Mesothelial cell of epicardium (in vitro differentiated cells): ENCODE measurements at regions not wholly inside any gene's neighbourhood (a gene's known extent, or its start where the extent isn't known, plus 50 kb on each side); places are given as distances from the start of the nearest gene placed in this dataset.

Experiments used
- DNase-seq, 2 experiments: peaks; one replicate each; pipeline ENCODE4 v3.0.0; 2021; ENCODE audit warnings: low spot score in 2 of 2; ENCODE audit not compliant: unreplicated experiment in 2 of 2
- H3K27ac Mint-ChIP-seq: 2 replicates; pipeline ENCODE4 v1.8.0; 2021; ENCODE audit warnings: mixed read lengths
- H3K27me3 Mint-ChIP-seq: 2 replicates; pipeline ENCODE4 v1.8.0; 2021; ENCODE audit warnings: low read depth, mixed read lengths
- H3K36me3 Mint-ChIP-seq: 2 replicates; pipeline ENCODE4 v1.8.0; 2021; ENCODE audit warnings: mixed read lengths
- H3K4me1 Mint-ChIP-seq: 2 replicates; pipeline ENCODE4 v1.8.0; 2021; ENCODE audit warnings: mixed read lengths
- H3K4me3 Mint-ChIP-seq: 2 replicates; pipeline ENCODE4 v1.8.0; 2021; ENCODE audit warnings: mild to moderate bottlenecking, moderate library complexity, mixed read lengths
- H3K9me3 Mint-ChIP-seq: 2 replicates; pipeline ENCODE4 v1.8.0; 2021; ENCODE audit warnings: mixed read lengths
- TF ChIP-seq, protein P1 (sequence below): fragments of 200-600 bp; sonication (generic); IDR thresholded peaks from one replicate; pipeline ENCODE4 v1.5.0; 2021; ENCODE audit warnings: antibody characterized with exemption; ENCODE audit not compliant: unreplicated experiment

DNA sequence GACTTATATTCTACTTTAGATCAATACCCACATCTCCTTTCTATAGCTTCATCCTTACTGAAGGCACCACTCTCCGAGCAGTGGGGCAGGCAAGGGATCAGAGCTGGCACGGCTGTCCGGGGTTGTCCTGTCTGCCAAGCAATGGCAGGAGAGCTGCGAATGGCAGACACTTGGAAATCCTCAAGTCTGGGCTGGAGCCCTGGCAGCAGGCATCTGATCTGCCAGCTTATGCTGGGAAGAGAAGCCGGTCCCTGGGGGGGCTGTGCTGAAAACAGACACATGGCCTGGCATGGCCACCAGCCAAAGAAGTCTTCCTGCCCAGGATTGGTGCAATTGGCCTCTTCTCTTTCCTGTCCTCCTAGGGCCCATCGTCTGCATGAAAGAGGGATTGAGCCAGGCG is 280.2 kb upstream of the PWP1 start:
- Mint-ChIP-seq H3K27me3 (peaks cover 9% of the 10 kb centered on the region), H3K27ac (no peak overlapping the region), H3K4me1 (no peaks in the 10 kb centered on the region), H3K4me3 (no peak overlapping the region), H3K9me3 (no peaks in the 10 kb centered on the region), H3K36me3 (no peaks in the 10 kb centered on the region)
- DNase-seq, result no peak
- TF ChIP-seq, protein P1, sequence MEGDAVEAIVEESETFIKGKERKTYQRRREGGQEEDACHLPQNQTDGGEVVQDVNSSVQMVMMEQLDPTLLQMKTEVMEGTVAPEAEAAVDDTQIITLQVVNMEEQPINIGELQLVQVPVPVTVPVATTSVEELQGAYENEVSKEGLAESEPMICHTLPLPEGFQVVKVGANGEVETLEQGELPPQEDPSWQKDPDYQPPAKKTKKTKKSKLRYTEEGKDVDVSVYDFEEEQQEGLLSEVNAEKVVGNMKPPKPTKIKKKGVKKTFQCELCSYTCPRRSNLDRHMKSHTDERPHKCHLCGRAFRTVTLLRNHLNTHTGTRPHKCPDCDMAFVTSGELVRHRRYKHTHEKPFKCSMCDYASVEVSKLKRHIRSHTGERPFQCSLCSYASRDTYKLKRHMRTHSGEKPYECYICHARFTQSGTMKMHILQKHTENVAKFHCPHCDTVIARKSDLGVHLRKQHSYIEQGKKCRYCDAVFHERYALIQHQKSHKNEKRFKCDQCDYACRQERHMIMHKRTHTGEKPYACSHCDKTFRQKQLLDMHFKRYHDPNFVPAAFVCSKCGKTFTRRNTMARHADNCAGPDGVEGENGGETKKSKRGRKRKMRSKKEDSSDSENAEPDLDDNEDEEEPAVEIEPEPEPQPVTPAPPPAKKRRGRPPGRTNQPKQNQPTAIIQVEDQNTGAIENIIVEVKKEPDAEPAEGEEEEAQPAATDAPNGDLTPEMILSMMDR, result no peak

DNA sequence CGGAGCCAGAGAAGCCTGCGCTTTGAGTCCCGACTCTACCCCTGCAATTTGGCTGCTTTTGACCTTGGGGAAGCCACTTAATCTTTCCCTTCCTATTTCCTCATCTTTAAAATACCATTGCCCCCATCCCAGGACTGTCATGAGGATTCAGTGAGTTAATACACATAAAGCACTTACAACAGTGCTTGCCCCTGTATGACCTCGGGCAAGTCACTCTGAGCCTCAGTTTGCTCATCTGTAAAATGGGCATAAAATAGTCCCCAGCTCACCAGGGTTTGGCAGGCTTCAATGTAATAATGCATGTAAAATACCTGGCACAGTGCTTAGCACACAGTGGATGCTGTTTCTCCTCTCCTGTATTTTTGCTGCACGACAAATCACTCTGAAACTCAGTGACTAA is 278.7 kb upstream of the PWP1 start:
- DNase-seq, result no peak
- H3K27ac Mint-ChIP-seq, result no peak overlapping the region
- H3K36me3 Mint-ChIP-seq, result no peaks in the 10 kb centered on the region
- H3K27me3 Mint-ChIP-seq, result peaks cover 11% of the 10 kb centered on the region
- TF ChIP-seq, protein P1, result no peak
- H3K9me3 Mint-ChIP-seq, result no peaks in the 10 kb centered on the region
- no peaks in the 10 kb centered on the region for H3K4me1 Mint-ChIP-seq
- no peak overlapping the region for H3K4me3 Mint-ChIP-seq

DNA sequence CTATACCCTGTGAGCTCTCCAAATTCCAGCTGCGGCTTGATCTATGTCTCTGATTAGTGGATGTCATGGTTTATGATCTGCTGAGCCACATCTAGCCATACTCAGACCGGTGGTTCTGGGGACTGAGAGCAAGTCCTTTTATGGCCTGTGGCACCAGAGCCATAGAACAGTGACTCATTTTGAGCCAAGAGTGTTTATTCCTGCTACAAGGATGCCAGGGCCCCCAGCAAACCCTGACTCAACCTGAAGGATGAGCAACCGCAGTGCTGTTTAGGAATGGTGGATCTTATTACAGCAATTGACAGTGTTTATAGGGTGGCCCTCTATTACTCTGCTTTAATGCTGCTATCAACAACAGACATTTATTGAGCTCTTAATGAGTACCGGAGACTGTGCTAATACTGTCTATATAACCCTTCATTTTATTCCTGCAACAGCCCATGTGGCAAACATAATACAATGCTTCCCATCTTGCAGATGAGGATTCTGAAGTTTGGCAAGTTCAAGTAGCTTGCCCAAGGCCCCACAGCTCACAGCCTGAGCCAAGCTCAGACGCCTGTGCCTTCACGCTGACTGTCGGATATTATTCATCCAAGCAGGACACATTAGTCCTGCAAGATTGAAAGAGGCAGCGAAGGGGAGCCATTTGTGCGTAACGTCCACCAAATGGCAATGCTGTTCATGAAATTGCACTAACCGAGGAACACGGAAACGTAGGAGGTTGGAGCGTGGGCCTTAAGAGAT is 273.6 kb upstream of the PWP1 start:
- no peak for DNase-seq

DNA sequence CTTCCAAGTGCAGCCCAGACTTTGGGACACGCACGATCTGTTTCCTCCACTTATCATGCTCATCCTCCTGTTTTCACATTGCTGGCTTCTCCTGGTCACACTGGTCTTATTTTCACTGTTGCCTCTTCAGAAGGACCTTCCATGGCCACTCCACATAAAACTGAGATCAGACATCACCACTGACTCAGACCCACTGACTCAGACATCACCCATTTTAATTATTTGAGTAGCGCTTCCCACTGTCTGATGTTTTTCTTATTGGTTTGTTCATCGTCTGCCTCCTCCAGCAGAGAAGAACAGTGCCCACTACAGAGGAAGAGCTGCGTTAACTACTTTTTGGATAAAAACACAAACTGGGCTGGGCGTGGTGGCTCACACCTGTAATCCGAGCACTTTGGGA is 270.5 kb upstream of the PWP1 start:
- Mint-ChIP-seq H3K4me3 (no peak overlapping the region), H3K27me3 (peaks cover 36% of the 10 kb centered on the region), H3K4me1 (no peaks in the 10 kb centered on the region), H3K36me3 (no peaks in the 10 kb centered on the region), H3K27ac (no peak overlapping the region), H3K9me3 (peaks cover 9% of the 10 kb centered on the region)
- DNase-seq, result no peak
- TF ChIP-seq, protein P1, result no peak

More for the DNA sequence above, 273.6 kb upstream of the PWP1 start:
- no peak overlapping the region for H3K27ac Mint-ChIP-seq
- no peaks in the 10 kb centered on the region for H3K9me3 Mint-ChIP-seq
- H3K36me3 Mint-ChIP-seq, result no peaks in the 10 kb centered on the region
- peaks cover 33% of the 10 kb centered on the region for H3K27me3 Mint-ChIP-seq
- no peak overlapping the region for H3K4me3 Mint-ChIP-seq
- TF ChIP-seq, protein P1, result no peak
- H3K4me1 Mint-ChIP-seq, result no peaks in the 10 kb centered on the region

DNA sequence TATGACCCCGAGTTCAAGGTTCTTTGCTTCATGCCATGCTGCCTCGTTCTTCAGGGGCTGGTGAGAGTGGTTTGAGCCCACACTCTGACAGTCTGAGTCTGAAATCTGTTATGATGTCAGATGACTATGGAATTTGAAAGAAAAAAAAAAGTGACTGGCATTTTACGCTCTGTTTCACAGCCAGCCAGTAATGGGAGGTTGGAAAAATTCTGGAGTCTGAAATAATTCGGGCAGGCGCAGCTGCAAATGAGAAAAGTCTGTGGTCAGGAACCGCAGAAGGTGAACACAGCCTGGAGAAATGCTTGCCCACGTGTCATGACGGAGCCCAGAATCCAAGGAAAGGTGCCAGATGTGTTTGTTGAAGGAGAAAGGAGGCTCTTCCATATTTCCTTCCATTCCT is 269.8 kb upstream of the PWP1 start:
- no peak overlapping the region for H3K27ac Mint-ChIP-seq
- no peaks in the 10 kb centered on the region for H3K4me1 Mint-ChIP-seq
- no peaks in the 10 kb centered on the region for H3K36me3 Mint-ChIP-seq
- H3K27me3 Mint-ChIP-seq, result peaks cover 35% of the 10 kb centered on the region
- no peak for DNase-seq
- peaks cover 14% of the 10 kb centered on the region for H3K9me3 Mint-ChIP-seq
- TF ChIP-seq, protein P1, result no peak
- H3K4me3 Mint-ChIP-seq, result no peak overlapping the region

DNA sequence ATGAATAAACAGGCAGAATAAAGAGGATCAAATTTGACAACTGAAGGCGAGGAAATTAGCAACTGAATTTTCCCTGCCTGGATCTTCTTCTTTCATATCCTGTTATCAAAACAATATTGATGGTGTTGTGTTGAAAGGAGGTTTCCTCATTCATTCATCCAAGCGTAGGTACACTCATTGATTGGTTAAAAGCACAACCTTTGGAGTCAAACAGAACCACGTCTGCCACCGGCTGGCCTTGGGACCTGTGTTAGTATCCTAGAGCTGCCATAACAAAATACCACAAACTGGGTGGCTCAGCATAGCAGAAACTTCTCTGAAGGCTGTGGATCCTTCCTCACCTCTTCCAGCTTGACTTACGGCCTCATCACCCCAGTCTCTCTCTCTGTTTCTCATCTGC is 268.6 kb upstream of the PWP1 start:
- H3K9me3 Mint-ChIP-seq, result peaks cover 15% of the 10 kb centered on the region
- H3K4me1 Mint-ChIP-seq, result no peaks in the 10 kb centered on the region
- no peak for DNase-seq
- no peak overlapping the region for H3K4me3 Mint-ChIP-seq
- H3K27me3 Mint-ChIP-seq, result peaks cover 40% of the 10 kb centered on the region
- H3K36me3 Mint-ChIP-seq, result no peaks in the 10 kb centered on the region
- H3K27ac Mint-ChIP-seq, result no peak overlapping the region
- TF ChIP-seq, protein P1, result no peak
